ENCODE measurements at regions not wholly inside any gene's neighbourhood (a gene's known extent, or its start where the extent isn't known, plus 50 kb on each side); places are given as distances from the start of the nearest gene placed in this dataset.

- H3K4me1 ChIP-seq (ENCODE audit: insufficient read depth, low read length, poor library complexity, severe bottlenecking), result no peaks in the 10 kb centered on the region
- BruUV-seq (replicated peaks), result no TSS peak
- no peaks in the 10 kb centered on the region for H3K9me2 ChIP-seq (ENCODE audit: insufficient read depth, low read length)
- H3K4me2 ChIP-seq (ENCODE audit: low read length), result no peak overlapping the region
- intact Hi-C loops (cut with micrococcal nuclease; ENCODE audit: unreplicated experiment), result no loop called here
- H2AFZ ChIP-seq (ENCODE audit: low read length), result no peak overlapping the region
- no peaks in the 10 kb centered on the region for H3K9me3 ChIP-seq (ENCODE audit: low read length)
- H3K79me2 ChIP-seq (ENCODE audit: insufficient read depth, low read depth, low read length), result no peaks in the 10 kb centered on the region
- no peaks in the 10 kb centered on the region for H3K36me3 ChIP-seq (ENCODE audit: insufficient read depth, low read length)
- POLR2A ChIA-PET, result no interaction called here
- H3K4me3 ChIP-seq (ENCODE audit: low read depth, low read length, poor library complexity, severe bottlenecking), result no peak overlapping the region
- no peaks in the 10 kb centered on the region for H4K20me1 ChIP-seq (ENCODE audit: insufficient read depth, low read length)
- CTCF ChIA-PET (ENCODE audit: unreplicated experiment), result interaction anchor here (0.6 kb wide), 1 partner anchor 10 kb away, joined by 3 read pairs; no protein-coding TSS in a partner anchor
- H3K27ac ChIP-seq (ENCODE audit: low read depth, low read length, poor library complexity, severe bottlenecking), result no peak overlapping the region
- TF ChIP-seq, protein P1, sequence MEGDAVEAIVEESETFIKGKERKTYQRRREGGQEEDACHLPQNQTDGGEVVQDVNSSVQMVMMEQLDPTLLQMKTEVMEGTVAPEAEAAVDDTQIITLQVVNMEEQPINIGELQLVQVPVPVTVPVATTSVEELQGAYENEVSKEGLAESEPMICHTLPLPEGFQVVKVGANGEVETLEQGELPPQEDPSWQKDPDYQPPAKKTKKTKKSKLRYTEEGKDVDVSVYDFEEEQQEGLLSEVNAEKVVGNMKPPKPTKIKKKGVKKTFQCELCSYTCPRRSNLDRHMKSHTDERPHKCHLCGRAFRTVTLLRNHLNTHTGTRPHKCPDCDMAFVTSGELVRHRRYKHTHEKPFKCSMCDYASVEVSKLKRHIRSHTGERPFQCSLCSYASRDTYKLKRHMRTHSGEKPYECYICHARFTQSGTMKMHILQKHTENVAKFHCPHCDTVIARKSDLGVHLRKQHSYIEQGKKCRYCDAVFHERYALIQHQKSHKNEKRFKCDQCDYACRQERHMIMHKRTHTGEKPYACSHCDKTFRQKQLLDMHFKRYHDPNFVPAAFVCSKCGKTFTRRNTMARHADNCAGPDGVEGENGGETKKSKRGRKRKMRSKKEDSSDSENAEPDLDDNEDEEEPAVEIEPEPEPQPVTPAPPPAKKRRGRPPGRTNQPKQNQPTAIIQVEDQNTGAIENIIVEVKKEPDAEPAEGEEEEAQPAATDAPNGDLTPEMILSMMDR (conservative IDR thresholded peaks at IDR 0.05; ENCODE audit: low read length), result no peak
- no peak for TF ChIP-seq EZH2phosphoT487 (IDR thresholded peaks at IDR 0.05; ENCODE audit: borderline replicate concordance, low read depth, low read length)
- no peak for DNase-seq (ENCODE audit: low spot score)
These were observed 503.7 kb downstream of the CDH10 start for GRCh38 chr5:24141046-24141445.

DNA sequence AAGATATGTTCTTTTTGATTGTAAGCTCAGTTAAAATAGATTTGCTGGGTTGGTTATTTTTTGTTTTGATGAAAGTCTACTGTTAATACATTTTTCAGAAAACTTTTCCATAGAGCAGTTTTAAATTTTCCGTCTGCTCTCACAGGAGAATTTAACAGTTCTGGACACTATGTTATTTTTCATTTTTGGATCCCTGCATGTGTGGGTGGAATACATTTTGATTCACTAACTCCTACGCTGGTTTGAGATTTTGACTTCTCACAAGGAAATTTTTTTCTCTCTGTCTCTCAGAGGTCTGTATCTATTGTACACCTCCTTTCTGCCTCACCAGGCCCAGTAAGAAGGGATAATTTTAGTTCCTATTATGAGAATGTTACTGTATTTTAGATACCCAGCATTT is 502.4 kb downstream of the CDH10 start:
- no peak overlapping the region for H3K27ac ChIP-seq (ENCODE audit: low read depth, low read length, poor library complexity, severe bottlenecking)
- no TSS peak for BruUV-seq (replicated peaks)
- H4K20me1 ChIP-seq (ENCODE audit: insufficient read depth, low read length), result no peaks in the 10 kb centered on the region
- H2AFZ ChIP-seq (ENCODE audit: low read length), result no peak overlapping the region
- intact Hi-C loops (cut with micrococcal nuclease; ENCODE audit: unreplicated experiment), result no loop called here
- ChIA-PET CTCF (ENCODE audit: unreplicated experiment) (no interaction called here), POLR2A (no interaction called here)
- no peaks in the 10 kb centered on the region for H3K9me2 ChIP-seq (ENCODE audit: insufficient read depth, low read length)
- no peak for TF ChIP-seq EZH2phosphoT487 (IDR thresholded peaks at IDR 0.05; ENCODE audit: borderline replicate concordance, low read depth, low read length)
- TF ChIP-seq, protein P1 (conservative IDR thresholded peaks at IDR 0.05; ENCODE audit: low read length), result no peak
- no peak overlapping the region for H3K4me3 ChIP-seq (ENCODE audit: low read depth, low read length, poor library complexity, severe bottlenecking)
- H3K9me3 ChIP-seq (ENCODE audit: low read length), result no peaks in the 10 kb centered on the region
- H3K36me3 ChIP-seq (ENCODE audit: insufficient read depth, low read length), result no peaks in the 10 kb centered on the region
- no peak overlapping the region for H3K4me2 ChIP-seq (ENCODE audit: low read length)
- no peaks in the 10 kb centered on the region for H3K79me2 ChIP-seq (ENCODE audit: insufficient read depth, low read depth, low read length)
- DNase-seq (ENCODE audit: low spot score), result no peak
- no peaks in the 10 kb centered on the region for H3K4me1 ChIP-seq (ENCODE audit: insufficient read depth, low read length, poor library complexity, severe bottlenecking)

- no peaks in the 10 kb centered on the region for H3K79me2 ChIP-seq (ENCODE audit: insufficient read depth, low read depth, low read length)
- no peaks in the 10 kb centered on the region for H3K4me1 ChIP-seq (ENCODE audit: insufficient read depth, low read length, poor library complexity, severe bottlenecking)
- no peaks in the 10 kb centered on the region for H4K20me1 ChIP-seq (ENCODE audit: insufficient read depth, low read length)
- no peak overlapping the region for H3K4me3 ChIP-seq (ENCODE audit: low read depth, low read length, poor library complexity, severe bottlenecking)
- no peak overlapping the region for H3K27ac ChIP-seq (ENCODE audit: low read depth, low read length, poor library complexity, severe bottlenecking)
- H3K4me2 ChIP-seq (ENCODE audit: low read length), result no peak overlapping the region
- no peaks in the 10 kb centered on the region for H3K9me3 ChIP-seq (ENCODE audit: low read length)
- no peak for TF ChIP-seq EZH2phosphoT487 (IDR thresholded peaks at IDR 0.05; ENCODE audit: borderline replicate concordance, low read depth, low read length)
- TF ChIP-seq, protein P1 (conservative IDR thresholded peaks at IDR 0.05; ENCODE audit: low read length), result no peak
- ChIA-PET CTCF (ENCODE audit: unreplicated experiment) (no interaction called here), POLR2A (no interaction called here)
- H3K9me2 ChIP-seq (ENCODE audit: insufficient read depth, low read length), result no peaks in the 10 kb centered on the region
- intact Hi-C loops (cut with micrococcal nuclease; ENCODE audit: unreplicated experiment), result no loop called here
- DNase-seq (ENCODE audit: low spot score), result no peak
- no TSS peak for BruUV-seq (replicated peaks)
- H2AFZ ChIP-seq (ENCODE audit: low read length), result no peak overlapping the region
- H3K36me3 ChIP-seq (ENCODE audit: insufficient read depth, low read length), result no peaks in the 10 kb centered on the region
These were observed 499.0 kb downstream of the CDH10 start for GRCh38 chr5:24145806-24146205.

All from OCI-LY7 (cell line).